ENCODE measurements at regions not wholly inside any gene's neighbourhood (a gene's known extent, or its start where the extent isn't known, plus 50 kb on each side); places are given as distances from the start of the nearest gene placed in this dataset.

- Mint-ChIP-seq H3K27ac (ENCODE audit: unreplicated experiment) (no peak overlapping the region), H3K9me3 (ENCODE audit: unreplicated experiment) (no peaks in the 10 kb centered on the region)
These were observed 94.3 kb upstream of the OLIG3 start for GRCh38 chr6:137588472-137588871.

DNA sequence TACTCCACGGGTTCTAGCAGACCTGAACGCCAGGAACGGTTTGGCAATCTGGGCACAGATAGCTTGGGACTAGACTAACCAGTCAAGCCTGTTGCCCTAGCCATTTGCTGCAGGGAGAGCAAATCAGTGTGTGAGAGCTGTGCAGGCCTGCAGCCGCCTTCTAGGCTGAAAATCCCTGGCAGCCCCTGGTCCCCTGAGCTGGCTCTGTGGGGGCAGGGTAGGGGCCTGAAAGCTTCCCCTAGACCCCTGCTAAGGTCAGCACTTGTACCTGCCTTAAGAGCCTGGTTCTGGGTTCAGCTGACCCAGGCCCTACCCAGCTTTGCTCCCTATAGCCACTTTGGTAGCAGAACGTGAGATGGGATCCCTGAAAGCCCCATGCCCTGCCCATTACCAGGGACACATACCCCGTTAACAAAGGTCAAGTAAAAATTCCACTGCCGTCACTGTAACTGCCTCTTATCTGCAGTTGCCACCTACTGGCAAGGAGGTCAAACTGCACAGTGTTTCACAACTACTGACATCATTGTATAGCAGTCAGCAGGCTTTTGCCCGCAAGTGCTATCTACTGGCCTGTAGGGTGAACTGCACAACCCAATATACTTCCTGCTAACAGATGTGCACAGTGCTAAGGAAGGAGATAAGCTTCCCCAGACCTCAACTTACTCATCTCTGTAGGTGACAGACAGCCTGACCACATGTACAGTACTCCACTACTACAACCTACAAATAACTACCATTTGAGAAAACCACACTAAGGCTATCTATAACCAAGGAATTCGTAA is 95.1 kb upstream of the OLIG3 start:
- TF ChIP-seq CTCF (IDR thresholded peaks at IDR 0.05; ENCODE audit: unreplicated experiment), result peak; percentile 83
- Mint-ChIP-seq H3K27me3 (ENCODE audit: unreplicated experiment) (peaks cover 2% of the 10 kb centered on the region), H3K36me3 (ENCODE audit: low read depth, unreplicated experiment) (no peaks in the 10 kb centered on the region), H3K4me3 (ENCODE audit: unreplicated experiment) (no peak overlapping the region), H3K9me3 (ENCODE audit: unreplicated experiment) (no peaks in the 10 kb centered on the region), H3K27ac (ENCODE audit: unreplicated experiment) (no peak overlapping the region), H3K4me1 (ENCODE audit: unreplicated experiment) (no peaks in the 10 kb centered on the region)
- peak; percentile 26 for DNase-seq (ENCODE audit: low spot score)

More at GRCh38 chr6:137588472-137588871, 94.3 kb upstream of the OLIG3 start:
- peaks cover 2% of the 10 kb centered on the region for H3K27me3 Mint-ChIP-seq (ENCODE audit: unreplicated experiment)
- H3K36me3 Mint-ChIP-seq (ENCODE audit: low read depth, unreplicated experiment), result no peaks in the 10 kb centered on the region
- DNase-seq (ENCODE audit: low spot score), result no peak
- TF ChIP-seq CTCF (IDR thresholded peaks at IDR 0.05; ENCODE audit: unreplicated experiment), result no peak
- no peaks in the 10 kb centered on the region for H3K4me1 Mint-ChIP-seq (ENCODE audit: unreplicated experiment)
- no peak overlapping the region for H3K4me3 Mint-ChIP-seq (ENCODE audit: unreplicated experiment)

- H3K4me1 Mint-ChIP-seq (ENCODE audit: unreplicated experiment), result no peaks in the 10 kb centered on the region
- no peak overlapping the region for H3K4me3 Mint-ChIP-seq (ENCODE audit: unreplicated experiment)
- H3K27ac Mint-ChIP-seq (ENCODE audit: unreplicated experiment), result no peak overlapping the region
These were observed 96.5 kb upstream of the OLIG3 start for GRCh38 chr6:137590684-137591083.

DNA sequence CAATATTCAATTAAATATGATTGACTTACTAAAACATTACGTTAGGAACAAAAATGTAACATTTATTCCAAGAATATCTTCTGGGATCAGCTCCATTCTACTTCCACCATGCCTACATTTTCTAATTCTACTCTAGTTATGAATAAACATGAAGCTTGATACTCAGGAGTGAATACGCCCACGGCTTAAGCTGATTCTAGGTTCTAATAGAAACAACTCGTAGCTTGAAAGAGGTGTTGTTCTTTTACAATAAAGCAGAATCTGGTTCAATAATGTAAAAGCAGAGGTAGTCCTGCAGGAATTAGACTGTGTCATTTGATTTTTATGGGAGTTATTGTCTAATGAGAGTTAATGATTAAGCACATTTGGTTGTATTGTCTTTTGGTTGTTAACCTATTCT is 107.3 kb upstream of the OLIG3 start:
- DNase-seq (ENCODE audit: low spot score), result no peak
- Mint-ChIP-seq H3K4me1 (ENCODE audit: unreplicated experiment) (no peaks in the 10 kb centered on the region), H3K27me3 (ENCODE audit: unreplicated experiment) (peaks cover 1% of the 10 kb centered on the region), H3K36me3 (ENCODE audit: low read depth, unreplicated experiment) (no peaks in the 10 kb centered on the region), H3K9me3 (ENCODE audit: unreplicated experiment) (no peaks in the 10 kb centered on the region), H3K27ac (ENCODE audit: unreplicated experiment) (no peak overlapping the region), H3K4me3 (ENCODE audit: unreplicated experiment) (no peak overlapping the region)
- TF ChIP-seq CTCF (IDR thresholded peaks at IDR 0.05; ENCODE audit: unreplicated experiment), result no peak

More at GRCh38 chr6:137590684-137591083, 96.5 kb upstream of the OLIG3 start:
- TF ChIP-seq CTCF (IDR thresholded peaks at IDR 0.05; ENCODE audit: unreplicated experiment), result no peak
- no peak for DNase-seq (ENCODE audit: low spot score)
- Mint-ChIP-seq H3K36me3 (ENCODE audit: low read depth, unreplicated experiment) (no peaks in the 10 kb centered on the region), H3K9me3 (ENCODE audit: unreplicated experiment) (no peaks in the 10 kb centered on the region), H3K27me3 (ENCODE audit: unreplicated experiment) (peaks cover 2% of the 10 kb centered on the region)

All from endothelial cell (in vitro differentiated cells).